HG03521 (cell line): ENCODE measurements at regions not wholly inside any gene's neighbourhood (a gene's known extent, or its start where the extent isn't known, plus 50 kb on each side); places are given as distances from the start of the nearest gene placed in this dataset.
"Not testable (repeated sequence)": the region's sequence is repeated elsewhere in the genome, so short reads cannot be mapped to it uniquely, and the experiment has no call there.

Experiments
- ATAC-seq: cut with Tn5 transposase; IDR thresholded peaks from one replicate; pipeline ENCODE4 v1.9.1; 2021; ENCODE audit warnings: mild to moderate bottlenecking, moderate library complexity; ENCODE audit not compliant: unreplicated experiment

DNA sequence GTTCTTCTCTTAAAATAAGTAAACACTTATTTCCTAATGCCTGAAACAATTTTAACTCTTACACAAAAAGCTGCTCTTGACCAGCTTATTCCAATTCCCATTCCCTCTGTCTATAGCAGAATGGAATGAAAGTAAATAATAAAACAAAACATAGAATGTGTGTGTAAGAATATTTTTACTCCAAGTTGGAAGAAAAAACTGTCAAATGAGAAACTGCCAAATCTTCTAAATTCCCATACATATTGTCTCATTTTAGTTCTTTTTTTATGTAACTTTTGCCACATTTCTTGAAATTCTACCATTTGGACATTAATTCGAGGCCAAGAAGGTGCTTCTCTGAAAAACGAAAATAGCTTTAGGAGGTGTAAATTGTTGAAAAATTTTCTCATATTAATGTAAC lies 477.1 kb downstream of the FAT4 start:
- ATAC-seq = no peak

DNA sequence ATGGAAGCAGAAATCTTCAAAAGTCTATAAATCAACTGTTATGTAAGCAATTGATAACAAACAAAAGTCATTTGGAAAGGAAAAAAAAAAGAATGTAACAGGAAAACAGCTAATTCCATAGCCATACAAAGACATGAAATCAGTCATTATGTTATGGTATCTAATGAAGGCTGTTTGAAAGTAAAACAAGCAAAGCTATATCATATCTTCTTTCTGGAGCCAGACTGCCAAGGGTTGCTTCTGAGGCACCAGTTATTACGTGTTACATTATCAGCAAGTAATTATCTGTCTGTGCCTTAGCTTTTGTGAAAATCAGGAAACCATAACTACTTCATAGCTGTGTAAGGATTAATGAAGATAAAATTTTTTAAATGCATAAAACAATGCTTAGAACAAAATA lies 480.2 kb downstream of the FAT4 start:
- no peak for ATAC-seq

DNA sequence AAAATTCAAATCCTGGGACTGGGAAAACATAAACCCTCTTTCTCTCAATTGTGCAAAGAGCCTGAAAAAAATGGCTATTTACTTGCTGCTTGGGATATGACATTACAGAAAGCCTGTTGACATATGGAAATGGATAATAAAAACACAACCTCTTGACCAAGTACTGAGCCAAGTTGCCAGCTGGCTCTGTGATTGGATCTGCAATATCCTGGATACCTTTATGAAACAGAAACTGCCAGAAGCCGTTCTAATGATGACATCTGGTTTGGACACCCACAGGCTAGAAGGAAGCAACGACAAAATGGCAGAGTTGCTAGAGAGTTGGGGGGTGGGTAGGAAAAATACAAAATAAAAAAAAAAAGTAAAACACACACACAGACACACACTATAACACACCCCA lies 481.4 kb downstream of the FAT4 start:
- ATAC-seq = no peak

DNA sequence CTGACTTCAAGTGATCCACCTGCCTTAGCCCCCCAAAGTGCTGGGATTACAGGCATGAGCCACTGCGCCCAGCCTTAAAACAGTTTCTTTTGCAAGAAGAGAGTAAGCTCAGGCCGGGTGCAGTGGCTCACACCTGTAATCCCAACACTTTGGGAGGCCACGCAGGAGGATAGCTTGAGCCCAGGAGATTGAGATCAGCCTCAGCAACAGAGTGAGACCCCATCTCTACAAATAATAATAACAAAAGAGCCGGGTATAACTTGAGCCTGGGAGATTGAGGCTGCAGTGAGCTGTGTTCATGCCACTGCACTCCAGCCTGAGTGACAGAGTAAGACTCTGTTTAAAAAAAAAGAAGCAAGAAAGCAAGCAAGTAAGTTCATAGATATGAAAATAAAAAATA lies 482.9 kb downstream of the FAT4 start:
- not testable (repeated sequence) for ATAC-seq

DNA sequence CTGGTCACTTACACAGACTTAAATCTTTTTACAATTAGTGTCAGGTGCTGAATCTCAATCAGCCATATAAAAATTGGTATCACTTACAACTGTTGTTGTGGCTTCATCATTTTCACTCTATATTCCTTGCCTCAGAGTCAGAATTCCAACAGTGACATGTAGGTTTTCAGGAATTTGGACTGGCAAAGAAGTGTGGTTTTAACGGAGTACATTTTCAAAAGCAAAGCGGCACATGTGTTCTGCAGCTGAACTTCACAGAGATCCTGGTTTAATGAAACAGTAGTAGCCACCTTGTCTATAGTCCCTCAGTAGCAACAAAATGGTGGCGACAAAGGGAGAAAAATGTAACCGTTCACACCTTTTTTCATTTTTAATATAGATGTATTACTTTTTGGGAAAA lies 486.6 kb downstream of the FAT4 start:
- ATAC-seq = no peak

DNA sequence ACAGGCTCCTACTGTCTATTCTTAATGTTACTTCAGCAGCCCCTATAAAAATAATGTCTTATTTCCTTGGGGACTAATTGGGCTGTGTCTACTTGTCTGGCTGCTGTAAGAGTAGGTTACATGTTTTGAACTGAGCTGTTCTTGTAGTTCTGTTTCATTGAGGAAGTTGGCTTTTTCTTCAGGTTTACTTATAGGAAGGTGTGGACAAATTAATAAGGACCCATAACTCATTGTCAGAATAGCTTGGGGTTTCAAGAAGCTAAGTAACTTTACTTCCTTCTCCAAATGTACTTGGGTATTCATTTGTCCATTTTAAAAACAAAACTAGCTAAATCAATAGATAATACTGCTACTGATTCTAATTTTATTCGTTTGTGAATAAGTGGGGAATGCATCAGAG lies 487.2 kb downstream of the FAT4 start:
- ATAC-seq = no peak

DNA sequence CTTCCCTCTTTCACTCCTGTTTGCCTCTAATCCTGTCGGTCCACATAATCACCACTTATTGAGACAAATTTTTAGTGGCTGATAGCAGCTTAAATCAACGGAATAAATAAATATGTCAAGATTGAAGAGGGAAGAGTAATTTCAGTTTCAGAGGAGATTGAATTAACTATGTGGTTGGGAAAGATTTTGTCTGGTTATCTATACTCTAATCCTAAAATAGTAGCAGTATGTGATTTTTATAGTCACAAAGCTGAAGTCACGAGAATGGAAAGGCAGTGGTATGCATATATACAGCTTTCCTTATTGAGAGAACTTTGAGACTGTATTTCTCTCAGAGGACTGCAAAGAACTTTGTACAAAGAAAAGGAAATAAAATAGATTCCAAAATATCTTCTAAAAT lies 493.3 kb downstream of the FAT4 start:
- ATAC-seq = no peak

DNA sequence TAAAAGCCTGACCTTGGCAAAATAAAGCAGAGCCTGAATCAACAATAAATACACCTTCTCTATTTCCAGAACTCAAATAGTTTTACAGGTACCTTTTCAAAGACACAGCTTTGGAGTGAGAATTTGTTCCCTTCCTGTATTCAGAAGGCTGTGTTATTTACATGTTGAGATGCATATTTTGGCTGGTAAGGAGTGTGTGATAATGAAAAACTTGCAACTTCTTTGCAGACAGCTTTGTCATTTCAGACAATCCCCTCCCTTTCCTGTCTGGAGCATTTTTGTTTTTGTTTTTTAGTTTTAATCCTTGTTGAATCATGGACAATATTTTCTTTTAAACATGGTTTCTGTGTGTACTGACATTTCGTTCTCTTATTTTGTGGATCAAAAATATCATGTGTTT lies 493.8 kb downstream of the FAT4 start:
- no peak for ATAC-seq

DNA sequence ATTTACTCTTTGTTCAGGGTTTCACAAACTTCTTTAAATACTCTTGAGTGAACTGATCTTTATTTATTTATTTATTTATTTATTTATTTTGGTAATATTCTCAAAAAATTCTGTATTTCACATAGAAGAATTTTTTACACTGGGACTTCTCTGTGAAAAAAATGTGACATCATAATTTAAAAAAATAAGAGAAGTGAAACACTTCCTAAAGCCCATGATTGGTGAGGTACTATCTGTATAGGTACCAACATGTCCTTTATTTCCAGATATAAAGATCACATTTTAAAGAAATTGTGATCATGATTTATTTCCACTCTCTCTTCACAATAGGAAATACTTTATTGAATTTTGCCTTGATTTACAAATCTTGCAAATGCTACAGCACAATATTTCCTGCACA lies 497.1 kb downstream of the FAT4 start:
- ATAC-seq = no peak

DNA sequence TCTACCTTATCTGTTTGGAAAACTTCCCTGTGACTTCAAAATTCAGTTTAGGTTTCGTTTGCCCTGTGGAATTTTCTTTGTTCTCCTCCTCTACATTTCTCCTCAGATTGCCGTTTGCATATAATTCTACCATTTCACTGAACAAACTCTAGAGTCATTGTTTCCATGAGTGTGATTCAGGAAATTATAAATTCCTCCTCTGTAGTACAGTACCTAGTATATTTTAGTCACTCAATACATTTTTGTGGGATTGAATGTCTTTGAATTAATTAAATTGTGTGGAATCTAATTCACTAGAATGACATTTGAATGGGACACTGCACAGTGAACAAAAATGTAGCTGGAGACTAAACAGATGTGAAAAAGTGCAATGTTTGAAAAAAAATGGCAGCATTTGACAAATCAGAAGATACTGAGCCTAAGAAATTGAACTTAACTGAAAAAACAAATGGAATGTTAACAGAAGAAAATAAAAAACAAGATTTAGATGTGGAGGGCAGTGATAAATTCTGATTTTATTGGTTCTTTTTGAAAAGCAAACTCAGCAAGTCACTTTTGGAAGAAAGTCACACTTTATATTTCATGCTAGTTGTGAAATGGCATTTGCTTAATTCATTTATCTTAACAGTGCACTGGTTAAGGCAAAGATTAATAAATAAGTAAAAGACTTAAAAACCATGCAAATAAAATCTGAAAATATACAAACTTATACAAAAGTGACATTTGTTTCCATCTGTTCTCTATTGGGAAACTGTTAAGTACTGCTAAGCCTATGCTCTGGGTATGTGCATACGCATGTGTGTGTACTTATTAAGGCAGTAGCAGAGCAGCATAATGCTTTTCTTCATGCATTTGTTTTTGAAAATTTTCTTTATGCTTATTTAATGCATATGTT lies 512.3 kb downstream of the FAT4 start:
- no peak for ATAC-seq

DNA sequence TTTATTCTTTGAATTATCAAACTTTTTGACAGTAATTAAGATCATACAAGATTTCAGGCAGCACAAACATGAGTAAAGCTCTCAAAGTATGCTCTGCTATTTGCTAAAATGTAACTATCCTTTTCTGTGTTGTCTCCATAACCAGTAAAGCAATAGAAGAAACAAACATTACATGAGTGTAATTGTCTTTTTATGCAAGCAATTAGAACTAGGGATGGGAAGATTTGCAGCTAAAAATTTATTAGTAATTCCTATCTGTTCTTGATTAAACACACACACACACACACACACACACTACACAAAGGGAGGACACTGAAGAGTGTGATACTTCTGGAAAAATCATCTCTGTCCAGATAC lies 512.9 kb downstream of the FAT4 start:
- ATAC-seq = no peak

DNA sequence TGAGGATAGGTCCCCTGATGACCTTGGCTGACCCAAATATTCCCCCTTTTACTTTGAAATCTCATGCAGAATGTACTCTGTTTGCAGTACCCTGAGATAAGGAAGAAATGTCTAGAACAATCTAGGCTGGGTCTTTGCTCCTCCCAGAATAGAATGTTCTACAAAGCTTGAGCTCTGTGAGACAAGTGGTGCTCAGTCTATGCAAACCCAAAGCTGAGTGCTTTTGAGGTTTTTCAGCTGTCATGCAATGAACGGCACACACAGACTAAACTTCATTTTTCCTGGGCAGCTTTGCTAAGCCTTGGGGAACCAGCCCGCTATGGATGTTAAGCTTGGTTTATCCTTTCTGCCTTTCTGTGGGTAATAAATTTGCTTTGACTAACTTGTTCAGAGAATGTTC lies 513.6 kb downstream of the FAT4 start:
- ATAC-seq = no peak

DNA sequence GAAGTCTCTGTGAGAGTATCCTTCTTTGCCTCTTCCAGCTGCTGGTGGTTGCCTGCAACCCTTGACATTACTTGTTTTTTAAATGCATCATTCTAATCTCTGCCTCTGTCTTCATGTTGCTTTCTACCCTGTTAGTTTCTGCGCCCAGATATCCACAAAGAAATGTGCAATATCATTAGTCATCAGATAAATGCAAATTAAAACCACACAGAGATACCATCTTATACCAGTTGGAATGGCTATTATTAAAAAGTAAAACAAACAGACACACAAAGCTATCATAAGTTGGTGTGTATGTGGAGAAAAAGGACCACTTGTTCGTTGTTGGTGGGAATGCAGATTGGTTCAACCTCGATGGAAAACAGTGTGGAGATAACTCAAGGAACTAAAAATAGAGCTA lies 517.4 kb downstream of the FAT4 start:
- ATAC-seq = no peak

DNA sequence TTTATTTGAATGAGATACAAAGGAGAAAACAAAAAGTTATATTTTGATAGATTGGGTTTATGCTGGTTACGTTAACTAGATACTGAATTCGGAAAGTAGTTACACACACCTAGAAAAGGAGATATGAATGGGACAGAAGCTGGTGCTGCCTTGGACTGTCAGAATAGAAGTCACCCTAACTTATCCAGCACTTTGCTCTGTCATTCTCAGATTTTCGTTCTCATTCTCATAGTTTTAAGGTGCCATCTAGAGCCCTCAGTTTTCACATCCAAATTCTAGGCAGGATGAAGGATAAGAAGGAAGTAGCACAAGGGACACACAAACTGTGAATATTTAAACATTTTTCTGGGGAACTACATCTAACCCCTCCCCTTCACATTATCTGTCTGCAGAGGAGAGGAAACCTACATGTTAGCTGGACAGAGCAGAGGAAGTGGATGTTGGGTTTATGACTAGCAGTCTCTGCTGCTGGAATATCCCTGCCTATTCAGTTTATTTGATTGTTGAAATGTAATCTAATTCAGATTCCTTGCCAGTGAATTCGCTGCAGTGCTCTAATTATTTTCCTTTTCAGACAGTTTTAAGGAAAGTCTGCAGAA lies 521.9 kb downstream of the FAT4 start:
- ATAC-seq = no peak

DNA sequence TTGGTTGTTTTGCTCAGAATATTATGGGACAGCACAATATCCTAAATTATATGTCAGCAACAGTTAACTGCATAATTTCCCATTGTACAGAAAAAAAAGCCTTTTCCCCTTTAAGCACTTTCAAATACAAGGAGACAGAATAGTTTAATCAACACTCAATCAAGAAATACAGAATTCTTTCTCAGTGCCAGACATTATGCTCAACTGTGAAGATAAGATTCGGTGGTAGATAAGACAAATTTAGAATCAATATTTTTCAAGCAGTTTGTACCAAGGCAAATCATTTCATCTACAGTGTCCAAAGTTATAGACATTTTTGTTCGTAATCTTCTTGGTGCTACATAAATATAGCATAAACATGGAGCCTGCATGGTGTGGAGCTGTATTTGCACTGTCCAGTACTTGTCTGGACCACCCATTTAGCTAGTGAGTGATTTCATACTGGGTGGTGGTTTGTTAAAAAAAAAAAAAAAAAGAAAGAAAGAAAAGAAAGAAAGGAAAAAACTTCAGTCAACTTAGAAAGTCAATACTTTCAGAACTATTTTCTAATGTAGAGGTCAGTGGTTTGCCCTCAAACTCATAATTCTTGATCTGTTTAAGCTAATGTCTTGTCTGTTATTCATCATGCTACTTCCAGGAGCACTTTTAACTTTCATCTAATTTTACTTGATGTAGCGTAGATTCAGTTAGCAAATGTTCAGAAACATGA lies 522.9 kb downstream of the FAT4 start:
- no peak for ATAC-seq

DNA sequence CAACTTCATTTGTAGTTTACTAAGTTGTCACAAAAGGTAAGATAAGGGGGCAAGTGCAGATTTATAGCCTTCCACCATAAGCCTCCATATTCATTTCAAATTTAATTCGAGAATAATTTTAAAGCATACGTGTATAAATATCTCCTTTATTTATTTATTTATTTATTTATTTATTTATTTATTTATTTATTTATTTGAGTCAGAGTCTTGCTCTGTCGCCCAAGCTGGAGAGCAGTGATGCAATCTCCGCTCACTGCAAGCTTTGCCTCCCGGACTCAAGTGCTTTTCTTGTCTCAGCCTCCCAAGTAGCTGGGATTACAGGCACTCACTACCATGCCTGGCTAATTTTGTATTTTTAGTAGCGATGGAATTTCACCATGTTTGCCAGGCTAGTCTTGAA lies 523.4 kb downstream of the FAT4 start:
- no peak for ATAC-seq

DNA sequence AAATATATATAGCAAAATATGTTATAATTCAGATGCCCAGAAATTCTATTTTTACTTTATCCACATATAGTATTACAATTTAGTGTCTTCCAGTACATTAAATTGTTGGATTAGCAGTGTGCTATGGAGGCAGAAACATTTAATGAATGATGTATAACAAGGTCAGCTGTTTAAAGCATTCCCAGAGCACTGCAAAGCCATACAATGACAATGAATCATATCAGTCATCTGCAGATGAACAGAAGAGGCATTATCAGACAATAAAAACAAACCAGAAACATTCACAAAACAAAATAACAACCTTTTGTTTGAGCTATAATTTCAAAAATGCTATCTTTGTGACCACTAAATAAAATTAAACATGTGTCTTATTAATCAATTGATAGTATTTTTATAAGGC lies 524.2 kb downstream of the FAT4 start:
- ATAC-seq = no peak

DNA sequence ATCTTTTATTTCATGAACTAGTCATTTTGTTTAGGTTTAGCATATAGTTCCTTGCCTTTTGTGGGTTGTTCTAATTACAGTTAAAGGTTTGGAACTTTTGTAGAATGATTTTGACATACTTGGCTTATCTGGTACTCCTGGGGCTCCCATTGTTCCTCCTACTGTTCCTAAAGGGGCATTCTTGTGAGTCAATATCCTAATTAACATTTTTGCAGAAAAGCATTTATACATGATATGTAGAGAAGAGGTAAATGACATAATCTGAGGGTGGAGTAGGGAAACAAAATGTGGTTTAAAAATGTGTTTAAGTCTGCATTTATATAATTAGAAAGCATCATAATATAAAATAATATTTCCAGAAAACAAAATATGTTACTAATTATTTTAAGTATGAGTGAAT lies 529.2 kb downstream of the FAT4 start:
- no peak for ATAC-seq

DNA sequence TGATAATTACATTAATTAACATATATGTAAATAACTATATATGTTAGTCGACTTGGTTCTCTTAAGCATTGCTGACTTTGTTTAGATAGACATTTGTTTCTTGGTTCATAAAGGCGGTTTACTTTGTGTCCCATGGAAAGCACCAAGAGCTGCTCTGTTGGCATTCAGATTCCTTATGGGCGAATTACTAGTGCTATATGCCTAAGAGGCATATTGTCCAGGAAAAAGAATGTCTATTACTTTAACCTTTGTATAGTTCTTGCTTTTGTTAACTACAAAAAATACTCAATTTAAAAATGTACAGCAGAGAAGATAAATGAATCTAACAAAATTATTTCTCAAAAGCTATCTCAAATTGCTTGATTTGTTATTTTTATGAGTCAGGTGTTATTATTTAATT lies 532.8 kb downstream of the FAT4 start:
- ATAC-seq = no peak

DNA sequence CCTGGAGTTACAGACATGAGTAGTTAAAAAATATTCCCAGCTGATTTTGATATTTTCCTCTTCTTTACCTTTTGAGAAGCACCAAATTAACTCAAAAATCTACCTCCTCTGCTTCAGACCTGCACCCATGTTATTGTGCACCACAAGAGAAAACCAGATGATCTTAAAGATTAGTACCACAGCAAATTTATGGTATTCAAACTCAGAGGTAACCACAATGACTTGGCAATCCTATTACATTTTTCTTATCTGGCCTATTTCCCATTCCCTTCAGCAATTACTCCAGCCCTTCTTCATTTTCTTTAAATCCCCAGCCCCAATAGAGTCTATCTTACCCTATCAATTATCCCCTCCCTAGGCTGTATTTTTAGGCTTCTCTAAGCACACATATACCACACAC lies 535.1 kb downstream of the FAT4 start:
- ATAC-seq = no peak

DNA sequence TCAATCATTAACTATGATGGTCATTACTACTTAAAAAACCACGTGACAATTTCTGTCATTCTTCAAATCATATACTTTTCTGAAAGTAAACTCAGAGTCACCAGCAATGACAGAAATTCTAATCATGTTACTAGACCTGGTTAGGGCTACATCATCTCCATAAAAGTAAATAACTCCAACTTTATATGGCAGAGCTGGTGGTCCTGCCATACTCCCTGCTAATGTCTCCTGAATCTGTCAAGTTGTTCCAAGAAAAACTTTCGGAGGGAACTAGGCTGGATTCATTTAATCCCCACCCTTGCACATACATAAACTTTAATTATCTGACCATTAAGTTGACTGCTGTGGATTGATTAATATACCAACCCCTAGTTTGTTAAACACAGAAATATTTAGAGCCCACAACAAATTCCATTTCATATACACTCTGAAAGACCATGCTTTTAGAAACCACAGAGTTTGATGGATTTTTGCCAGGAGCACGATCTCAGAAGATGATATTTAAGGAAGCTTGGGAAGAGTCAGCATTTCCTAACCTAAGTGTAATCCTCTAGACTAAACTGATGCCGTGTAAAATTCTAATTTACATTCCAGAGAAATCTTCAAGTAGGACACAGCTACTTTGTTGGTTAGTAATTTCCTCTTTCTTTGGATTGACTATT lies 577.0 kb downstream of the FAT4 start:
- ATAC-seq = no peak

DNA sequence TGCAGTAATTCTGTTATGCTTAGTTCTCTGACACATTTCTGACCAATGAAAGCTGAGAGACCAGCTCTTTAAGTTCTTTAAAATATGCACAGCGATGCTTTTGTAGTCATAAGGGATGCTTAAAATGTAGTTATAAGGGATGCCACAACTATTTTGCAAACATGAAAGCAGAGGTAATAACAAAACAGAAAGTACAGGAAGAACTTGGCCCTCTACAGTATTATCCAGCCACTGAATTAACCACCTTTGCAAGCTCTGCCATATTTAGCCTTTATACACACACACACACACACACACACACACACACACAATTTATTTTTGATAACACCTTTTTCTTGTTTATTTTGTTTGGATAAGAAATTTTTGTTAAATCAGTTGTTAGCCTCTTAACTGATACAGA lies 590.0 kb downstream of the FAT4 start:
- no peak for ATAC-seq
